GM23338 (cell line): ENCODE measurements at regions not wholly inside any gene's neighbourhood (a gene's known extent, or its start where the extent isn't known, plus 50 kb on each side); places are given as distances from the start of the nearest gene placed in this dataset.

Experiments used
- CREB1 ChIP-seq: fragments of 250-450 bp; sonication (Bioruptor Pico); IDR thresholded peaks from 2 replicates; pipeline ENCODE4 v1.5.0; 2020; ENCODE audit warnings: low read depth, mild to moderate bottlenecking, moderate library complexity
- CTCF ChIP-seq, 2 experiments: fragments of 200-600 bp in 1 of 2; sonication (generic) in 1 of 2; conservative IDR thresholded peaks; 2 replicates each; pipeline versions ENCODE4 v1.5.1 to v1.6.1; 2016 to 2017; ENCODE audit warnings: antibody characterized with exemption in 2 of 2, low read depth in 2 of 2, mild to moderate bottlenecking in 2 of 2, moderate library complexity in 1 of 2
- EZH2 ChIP-seq: fragments of 200-600 bp; sonication (generic); IDR thresholded peaks from one replicate; pipeline ENCODE4 v1.8.0; 2017; ENCODE audit warnings: antibody characterized with exemption, mild to moderate bottlenecking, low read depth; ENCODE audit not compliant: unreplicated experiment
- EZH2phosphoT487 ChIP-seq: fragments of 200-600 bp; sonication (generic); IDR thresholded peaks from one replicate; pipeline ENCODE4 v1.8.1; 2018; ENCODE audit warnings: antibody characterized with exemption; ENCODE audit not compliant: unreplicated experiment
- JUNB ChIP-seq: IDR thresholded peaks from one replicate; pipeline ENCODE4 v1.6.1; 2016; ENCODE audit warnings: antibody characterized with exemption; ENCODE audit not compliant: unreplicated experiment
- POLR2AphosphoS5 ChIP-seq: IDR thresholded peaks from 2 replicates; pipeline ENCODE4 v1.6.1; 2016; ENCODE audit warnings: antibody characterized with exemption, low read depth
- REST ChIP-seq: IDR thresholded peaks from one replicate; pipeline ENCODE4 v1.6.1; 2018; ENCODE audit warnings: antibody characterized with exemption; ENCODE audit not compliant: unreplicated experiment
- STAT1 ChIP-seq: IDR thresholded peaks from one replicate; pipeline ENCODE4 v1.6.1; 2016; ENCODE audit warnings: antibody characterized with exemption; ENCODE audit not compliant: unreplicated experiment
- ZNF331 ChIP-seq: fragments of 250-450 bp; sonication (Bioruptor Pico); IDR thresholded peaks from 2 replicates; pipeline ENCODE4 v1.5.0; 2020; ENCODE audit warnings: low read depth, mild to moderate bottlenecking, moderate library complexity
- TF ChIP-seq, protein P1 (sequence below): fragments of 250-450 bp; sonication (Bioruptor Pico); IDR thresholded peaks from 2 replicates; pipeline ENCODE4 v1.5.0; 2020; ENCODE audit warnings: mild to moderate bottlenecking, moderate library complexity

DNA sequence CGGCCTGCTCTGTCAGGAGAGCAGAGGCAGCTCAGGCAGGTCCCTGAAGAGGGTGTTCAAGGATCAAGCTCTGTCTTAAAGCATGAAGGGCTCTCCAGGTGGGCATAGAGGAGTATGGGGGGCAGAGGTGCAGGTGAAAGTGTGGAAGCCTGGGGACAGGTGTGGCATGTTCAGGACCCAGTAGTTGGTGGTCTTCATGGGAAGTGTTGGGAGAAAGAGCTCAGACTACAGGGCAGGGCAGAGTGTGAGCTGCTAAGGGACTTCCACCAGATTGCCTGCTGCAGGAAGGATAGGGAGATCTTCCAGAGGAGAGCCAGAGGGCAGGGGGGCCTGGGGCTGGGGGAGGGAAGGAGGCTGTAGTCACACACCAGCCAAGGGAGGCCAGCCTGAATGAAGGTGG is 156.5 kb upstream of the GDF10 start:
- TF ChIP-seq JUNB (no peak), CTCF (conservative IDR thresholded peaks at IDR 0.05; ENCODE audit: low read depth in 2 of 2) (no peak), POLR2AphosphoS5 (no peak), REST (no peak), EZH2 (no peak), ZNF331 (CRISPR knock-in tag) (no peak), CREB1 (CRISPR knock-in tag) (no peak), EZH2phosphoT487 (no peak), STAT1 (no peak)
- TF ChIP-seq, protein P1, sequence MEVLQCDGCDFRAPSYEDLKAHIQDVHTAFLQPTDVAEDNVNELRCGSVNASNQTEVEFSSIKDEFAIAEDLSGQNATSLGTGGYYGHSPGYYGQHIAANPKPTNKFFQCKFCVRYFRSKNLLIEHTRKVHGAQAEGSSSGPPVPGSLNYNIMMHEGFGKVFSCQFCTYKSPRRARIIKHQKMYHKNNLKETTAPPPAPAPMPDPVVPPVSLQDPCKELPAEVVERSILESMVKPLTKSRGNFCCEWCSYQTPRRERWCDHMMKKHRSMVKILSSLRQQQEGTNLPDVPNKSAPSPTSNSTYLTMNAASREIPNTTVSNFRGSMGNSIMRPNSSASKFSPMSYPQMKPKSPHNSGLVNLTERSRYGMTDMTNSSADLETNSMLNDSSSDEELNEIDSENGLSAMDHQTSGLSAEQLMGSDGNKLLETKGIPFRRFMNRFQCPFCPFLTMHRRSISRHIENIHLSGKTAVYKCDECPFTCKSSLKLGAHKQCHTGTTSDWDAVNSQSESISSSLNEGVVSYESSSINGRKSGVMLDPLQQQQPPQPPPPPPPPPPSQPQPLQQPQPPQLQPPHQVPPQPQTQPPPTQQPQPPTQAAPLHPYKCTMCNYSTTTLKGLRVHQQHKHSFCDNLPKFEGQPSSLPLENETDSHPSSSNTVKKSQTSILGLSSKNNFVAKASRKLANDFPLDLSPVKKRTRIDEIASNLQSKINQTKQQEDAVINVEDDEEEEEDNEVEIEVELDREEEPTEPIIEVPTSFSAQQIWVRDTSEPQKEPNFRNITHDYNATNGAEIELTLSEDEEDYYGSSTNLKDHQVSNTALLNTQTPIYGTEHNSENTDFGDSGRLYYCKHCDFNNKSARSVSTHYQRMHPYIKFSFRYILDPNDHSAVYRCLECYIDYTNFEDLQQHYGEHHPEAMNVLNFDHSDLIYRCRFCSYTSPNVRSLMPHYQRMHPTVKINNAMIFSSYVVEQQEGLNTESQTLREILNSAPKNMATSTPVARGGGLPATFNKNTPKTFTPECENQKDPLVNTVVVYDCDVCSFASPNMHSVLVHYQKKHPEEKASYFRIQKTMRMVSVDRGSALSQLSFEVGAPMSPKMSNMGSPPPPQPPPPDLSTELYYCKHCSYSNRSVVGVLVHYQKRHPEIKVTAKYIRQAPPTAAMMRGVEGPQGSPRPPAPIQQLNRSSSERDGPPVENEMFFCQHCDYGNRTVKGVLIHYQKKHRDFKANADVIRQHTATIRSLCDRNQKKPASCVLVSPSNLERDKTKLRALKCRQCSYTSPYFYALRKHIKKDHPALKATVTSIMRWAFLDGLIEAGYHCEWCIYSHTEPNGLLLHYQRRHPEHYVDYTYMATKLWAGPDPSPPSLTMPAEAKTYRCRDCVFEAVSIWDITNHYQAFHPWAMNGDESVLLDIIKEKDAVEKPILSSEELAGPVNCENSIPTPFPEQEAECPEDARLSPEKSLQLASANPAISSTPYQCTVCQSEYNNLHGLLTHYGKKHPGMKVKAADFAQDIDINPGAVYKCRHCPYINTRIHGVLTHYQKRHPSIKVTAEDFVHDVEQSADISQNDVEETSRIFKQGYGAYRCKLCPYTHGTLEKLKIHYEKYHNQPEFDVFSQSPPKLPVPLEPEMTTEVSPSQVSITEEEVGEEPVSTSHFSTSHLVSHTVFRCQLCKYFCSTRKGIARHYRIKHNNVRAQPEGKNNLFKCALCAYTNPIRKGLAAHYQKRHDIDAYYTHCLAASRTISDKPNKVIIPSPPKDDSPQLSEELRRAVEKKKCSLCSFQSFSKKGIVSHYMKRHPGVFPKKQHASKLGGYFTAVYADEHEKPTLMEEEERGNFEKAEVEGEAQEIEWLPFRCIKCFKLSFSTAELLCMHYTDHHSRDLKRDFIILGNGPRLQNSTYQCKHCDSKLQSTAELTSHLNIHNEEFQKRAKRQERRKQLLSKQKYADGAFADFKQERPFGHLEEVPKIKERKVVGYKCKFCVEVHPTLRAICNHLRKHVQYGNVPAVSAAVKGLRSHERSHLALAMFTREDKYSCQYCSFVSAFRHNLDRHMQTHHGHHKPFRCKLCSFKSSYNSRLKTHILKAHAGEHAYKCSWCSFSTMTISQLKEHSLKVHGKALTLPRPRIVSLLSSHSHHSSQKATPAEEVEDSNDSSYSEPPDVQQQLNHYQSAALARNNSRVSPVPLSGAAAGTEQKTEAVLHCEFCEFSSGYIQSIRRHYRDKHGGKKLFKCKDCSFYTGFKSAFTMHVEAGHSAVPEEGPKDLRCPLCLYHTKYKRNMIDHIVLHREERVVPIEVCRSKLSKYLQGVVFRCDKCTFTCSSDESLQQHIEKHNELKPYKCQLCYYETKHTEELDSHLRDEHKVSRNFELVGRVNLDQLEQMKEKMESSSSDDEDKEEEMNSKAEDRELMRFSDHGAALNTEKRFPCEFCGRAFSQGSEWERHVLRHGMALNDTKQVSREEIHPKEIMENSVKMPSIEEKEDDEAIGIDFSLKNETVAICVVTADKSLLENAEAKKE (CRISPR knock-in tag): no peak
